CD4-positive, alpha-beta T cell (primary cell): ENCODE measurements at regions not wholly inside any gene's neighbourhood (a gene's known extent, or its start where the extent isn't known, plus 50 kb on each side); places are given as distances from the start of the nearest gene placed in this dataset.

Experiments used
- ATAC-seq: fragments of 200-7000 bp; cut with Tn5 transposase; one replicate; pipeline ENCODE4 v1.10.0; 2022; ENCODE audit warnings: mild to moderate bottlenecking; ENCODE audit not compliant: poor library complexity
- CTCF ChIA-PET: fragments of 350-600 bp; sonication (Branson Sonifier 250); formaldehyde crosslinking; loops from one replicate; lab custom pipeline; 2021; ENCODE audit warnings: antibody characterized with exemption, inconsistent platforms; lab: Charles Lee
- POLR2A ChIA-PET: fragments of 350-600 bp; sonication (Branson Sonifier 250); formaldehyde crosslinking; loops from one replicate; lab custom pipeline; 2021; ENCODE audit warnings: antibody characterized with exemption, inconsistent platforms; lab: Charles Lee
- DNase-seq, 14 experiments: peaks; one replicate each; pipeline ENCODE4 v3.0.0-alpha.2; 2013 to 2020; ENCODE audit warnings: mixed read lengths in 2 of 14
- H3K27ac ChIP-seq, 2 donors: one replicate each; pipeline versions ENCODE4 v1.5.1 to v1.7.0; 2013; ENCODE audit warnings: low read length in 2 of 2, low read depth in 1 of 2, mild to moderate bottlenecking in 1 of 2
- H3K27me3 ChIP-seq, 2 experiments: 1 replicate in 1 of 2; 2 replicates in 1 of 2; pipeline versions ENCODE4 v1.6.1 to v1.7.0; 2013; ENCODE audit warnings: low read length in 2 of 2, control low read depth in 1 of 2, mild to moderate bottlenecking in 1 of 2, moderate library complexity in 1 of 2; ENCODE audit not compliant: insufficient read depth in 2 of 2, control insufficient read depth in 1 of 2
- H3K36me3 ChIP-seq: one replicate; pipeline ENCODE4 v1.6.1; 2013; ENCODE audit warnings: low read length, control low read depth; ENCODE audit not compliant: insufficient read depth
- H3K4me1 ChIP-seq: one replicate; pipeline ENCODE4 v1.6.1; 2013; ENCODE audit warnings: low read length, control low read depth; ENCODE audit not compliant: insufficient read depth
- H3K4me3 ChIP-seq: one replicate; pipeline ENCODE4 v1.5.1; 2013; ENCODE audit warnings: mild to moderate bottlenecking, low read length, moderate library complexity
- H3K9me3 ChIP-seq, 2 experiments: 1 replicate in 1 of 2; 2 replicates in 1 of 2; pipeline versions ENCODE4 v1.6.1 to v1.7.0; 2013; ENCODE audit warnings: low read length in 2 of 2, mild to moderate bottlenecking in 2 of 2, control low read depth in 1 of 2, moderate library complexity in 1 of 2; ENCODE audit not compliant: control insufficient read depth in 1 of 2, insufficient read depth in 1 of 2
- H3K27ac Mint-ChIP-seq: one replicate; pipeline ENCODE4 v1.8.0; 2020; ENCODE audit warnings: mixed read lengths
- H3K27me3 Mint-ChIP-seq: one replicate; pipeline ENCODE4 v1.8.0; 2021; ENCODE audit warnings: mixed read lengths
- H3K36me3 Mint-ChIP-seq: one replicate; pipeline ENCODE4 v1.8.0; 2021; ENCODE audit warnings: low read depth, mixed read lengths
- H3K4me1 Mint-ChIP-seq: one replicate; pipeline ENCODE4 v1.8.0; 2021; ENCODE audit warnings: low read depth, mixed read lengths
- H3K4me3 Mint-ChIP-seq: one replicate; pipeline ENCODE4 v1.8.0; 2020; ENCODE audit warnings: mild to moderate bottlenecking, mixed read lengths
- H3K9me3 Mint-ChIP-seq: one replicate; pipeline ENCODE4 v1.8.0; 2020; ENCODE audit warnings: mixed read lengths
- intact Hi-C, 2 experiments: fragments of 100-400 bp; cut with DNase I in 1 of 2; cut with micrococcal nuclease in 1 of 2; formaldehyde crosslinking; loops; one replicate each; pipeline versions ENCODE4 v1.15.1 to v1.9.0; 2023 to 2025; cut with DNase I, micrococcal nuclease
- TF ChIP-seq, protein P1 (sequence below): fragments of 200-600 bp; IDR thresholded peaks from one replicate; pipeline ENCODE4 v1.8.0; 2022; ENCODE audit warnings: antibody characterized with exemption, mild to moderate bottlenecking

DNA sequence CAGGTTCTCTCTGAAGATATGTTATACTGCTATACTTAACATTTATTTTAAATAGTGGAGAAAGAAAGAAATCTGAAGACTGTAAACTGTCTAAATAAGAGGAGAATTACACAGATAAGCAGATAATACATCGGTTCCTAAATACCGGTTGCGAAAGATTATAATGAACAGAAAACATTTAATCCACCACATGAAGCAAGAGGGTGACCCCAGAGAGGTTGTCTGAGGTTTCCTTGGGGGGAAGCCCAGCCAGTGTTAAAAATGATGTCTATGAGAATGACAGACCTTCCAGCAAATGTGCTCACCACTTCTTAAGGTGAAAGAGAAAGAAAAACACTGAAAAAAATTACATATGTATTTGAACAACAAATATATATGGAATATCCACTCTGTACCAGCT, 356.4 kb upstream of the KAZN start:
- ATAC-seq: no peak
- no peak overlapping the region for H3K27ac Mint-ChIP-seq
- TF ChIP-seq, protein P1, sequence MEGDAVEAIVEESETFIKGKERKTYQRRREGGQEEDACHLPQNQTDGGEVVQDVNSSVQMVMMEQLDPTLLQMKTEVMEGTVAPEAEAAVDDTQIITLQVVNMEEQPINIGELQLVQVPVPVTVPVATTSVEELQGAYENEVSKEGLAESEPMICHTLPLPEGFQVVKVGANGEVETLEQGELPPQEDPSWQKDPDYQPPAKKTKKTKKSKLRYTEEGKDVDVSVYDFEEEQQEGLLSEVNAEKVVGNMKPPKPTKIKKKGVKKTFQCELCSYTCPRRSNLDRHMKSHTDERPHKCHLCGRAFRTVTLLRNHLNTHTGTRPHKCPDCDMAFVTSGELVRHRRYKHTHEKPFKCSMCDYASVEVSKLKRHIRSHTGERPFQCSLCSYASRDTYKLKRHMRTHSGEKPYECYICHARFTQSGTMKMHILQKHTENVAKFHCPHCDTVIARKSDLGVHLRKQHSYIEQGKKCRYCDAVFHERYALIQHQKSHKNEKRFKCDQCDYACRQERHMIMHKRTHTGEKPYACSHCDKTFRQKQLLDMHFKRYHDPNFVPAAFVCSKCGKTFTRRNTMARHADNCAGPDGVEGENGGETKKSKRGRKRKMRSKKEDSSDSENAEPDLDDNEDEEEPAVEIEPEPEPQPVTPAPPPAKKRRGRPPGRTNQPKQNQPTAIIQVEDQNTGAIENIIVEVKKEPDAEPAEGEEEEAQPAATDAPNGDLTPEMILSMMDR: no peak
- ChIA-PET CTCF (no interaction called here), POLR2A (no interaction called here)
- H3K27me3 Mint-ChIP-seq: peaks cover 14% of the 10 kb centered on the region
- H3K27ac ChIP-seq: no peak overlapping the region
- intact Hi-C loops: no loop called here
- no peak overlapping the region for H3K4me3 ChIP-seq
- no peaks in the 10 kb centered on the region for H3K9me3 ChIP-seq
- H3K27me3 ChIP-seq: no peaks in the 10 kb centered on the region
- no peaks in the 10 kb centered on the region for H3K4me1 ChIP-seq
- H3K36me3 Mint-ChIP-seq: no peaks in the 10 kb centered on the region
- DNase-seq: no peak
- no peaks in the 10 kb centered on the region for H3K9me3 Mint-ChIP-seq
- H3K4me1 Mint-ChIP-seq: no peaks in the 10 kb centered on the region
- no peak overlapping the region for H3K4me3 Mint-ChIP-seq
- H3K36me3 ChIP-seq: no peaks in the 10 kb centered on the region

DNA sequence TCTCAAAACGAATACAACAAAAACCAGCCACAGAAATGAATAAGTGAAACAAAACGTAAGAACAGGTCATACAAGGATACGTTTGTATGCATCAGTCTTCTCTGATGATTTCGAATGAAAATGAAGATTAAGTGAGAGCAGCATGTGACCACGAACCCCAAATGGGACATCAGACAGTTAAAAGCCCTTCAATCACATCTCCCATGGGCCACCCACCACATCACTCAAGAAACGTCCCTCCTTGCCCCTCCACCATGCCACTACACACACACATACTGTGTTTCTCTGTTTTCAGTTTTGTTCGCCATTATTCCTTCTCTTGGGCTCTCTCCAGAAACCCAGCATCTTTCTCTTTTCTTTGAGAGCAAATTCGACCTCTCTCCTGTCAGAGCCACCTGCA, 355.6 kb upstream of the KAZN start:
- Histone ChIP-seq H3K27me3 (no peaks in the 10 kb centered on the region), H3K4me3 (no peak overlapping the region), H3K4me1 (no peaks in the 10 kb centered on the region), H3K36me3 (no peaks in the 10 kb centered on the region), H3K27ac (no peak overlapping the region), H3K9me3 (no peaks in the 10 kb centered on the region)
- DNase-seq (no peak), ATAC-seq (no peak)
- H3K27ac Mint-ChIP-seq: no peak overlapping the region
- H3K4me3 Mint-ChIP-seq: no peak overlapping the region
- ChIA-PET CTCF (no interaction called here), POLR2A (no interaction called here)
- intact Hi-C loops: no loop called here
- no peaks in the 10 kb centered on the region for H3K36me3 Mint-ChIP-seq
- TF ChIP-seq, protein P1: no peak
- H3K4me1 Mint-ChIP-seq: no peaks in the 10 kb centered on the region
- peaks cover 14% of the 10 kb centered on the region for H3K27me3 Mint-ChIP-seq
- no peaks in the 10 kb centered on the region for H3K9me3 Mint-ChIP-seq

DNA sequence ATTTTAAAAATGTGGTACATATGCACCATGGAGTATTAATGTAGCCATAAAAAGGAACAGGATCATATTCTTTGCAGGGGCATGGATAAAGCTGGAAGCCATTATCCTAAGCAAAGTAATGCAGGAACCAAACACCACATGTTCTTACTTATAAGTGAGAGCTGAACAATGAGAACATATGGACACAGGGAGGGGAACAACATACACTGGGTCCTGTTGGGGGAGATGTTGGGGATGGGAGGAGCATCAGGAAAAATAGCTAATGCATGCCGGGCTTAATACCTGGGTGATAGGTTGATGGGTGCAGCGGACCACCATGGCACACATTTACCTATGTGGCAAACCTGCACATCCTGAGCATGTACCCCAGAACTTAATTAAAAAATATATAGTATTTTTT, 352.5 kb upstream of the KAZN start:
- peaks cover 10% of the 10 kb centered on the region for H3K27me3 Mint-ChIP-seq
- Histone ChIP-seq H3K4me1 (no peaks in the 10 kb centered on the region), H3K36me3 (no peaks in the 10 kb centered on the region), H3K27ac (no peak overlapping the region), H3K9me3 (no peaks in the 10 kb centered on the region), H3K4me3 (no peak overlapping the region), H3K27me3 (no peaks in the 10 kb centered on the region)
- ChIA-PET POLR2A (no interaction called here), CTCF (no interaction called here)
- no peaks in the 10 kb centered on the region for H3K36me3 Mint-ChIP-seq
- intact Hi-C loops: no loop called here
- no peaks in the 10 kb centered on the region for H3K4me1 Mint-ChIP-seq
- no peak overlapping the region for H3K4me3 Mint-ChIP-seq
- TF ChIP-seq, protein P1: no peak
- no peaks in the 10 kb centered on the region for H3K9me3 Mint-ChIP-seq
- no peak for DNase-seq
- no peak for ATAC-seq
- no peak overlapping the region for H3K27ac Mint-ChIP-seq
